ENCODE measurements at regions not wholly inside any gene's neighbourhood (a gene's known extent, or its start where the extent isn't known, plus 50 kb on each side); places are given as distances from the start of the nearest gene placed in this dataset.

DNA sequence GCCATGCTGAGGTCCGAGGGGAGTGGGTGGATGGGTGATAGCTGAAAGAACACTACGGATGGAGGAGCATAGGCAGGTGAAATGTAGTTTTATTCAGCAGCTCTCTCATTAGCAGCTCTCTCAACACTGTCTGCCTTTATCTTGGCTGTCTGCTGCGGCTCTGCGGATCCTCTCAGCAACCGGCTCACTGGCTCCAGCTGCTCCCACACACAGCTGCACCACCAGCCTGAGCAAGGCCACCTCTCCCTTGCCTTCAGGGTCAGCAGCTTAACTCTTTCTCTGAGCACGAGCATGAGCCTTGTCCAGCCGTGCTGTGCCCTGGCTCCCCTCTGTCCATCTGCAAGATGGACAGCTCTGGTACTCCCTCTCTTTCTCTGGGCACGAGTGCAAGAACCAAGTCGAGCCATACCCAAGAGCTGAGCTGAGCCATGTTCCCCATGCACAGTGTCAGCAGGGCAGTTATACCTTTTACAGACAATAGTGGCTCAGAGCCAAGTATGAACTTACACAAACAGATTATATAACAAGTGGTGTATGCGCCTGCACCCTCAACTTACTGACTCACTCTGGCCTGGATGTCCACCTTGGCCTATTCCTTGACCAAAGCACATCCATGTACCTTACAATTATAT is 108.5 kb downstream of the MACIR start:
- intact Hi-C loops (cut with DNase I): no loop called here
- no peaks in the 10 kb centered on the region for H3K36me3 ChIP-seq (ENCODE audit: control insufficient read depth in 2 of 3, insufficient read depth in 3 of 3, low read length in 3 of 3)
- no peak overlapping the region for H3K27ac ChIP-seq (ENCODE audit: low read depth in 2 of 2, low read length in 2 of 2)
- H3K4me3 ChIP-seq (ENCODE audit: low read length in 3 of 3): no peak overlapping the region
- H3K27me3 ChIP-seq (ENCODE audit: control insufficient read depth, insufficient read depth, low read length): no peaks in the 10 kb centered on the region
- FAIRE-seq (no peak), DNase-seq (peak in 2 of 5 donors; percentile 14 to 38)
- no peak overlapping the region for H3K9ac ChIP-seq (ENCODE audit: low read length in 3 of 3)
- H3K4me1 ChIP-seq (ENCODE audit: control insufficient read depth in 2 of 3, insufficient read depth in 2 of 3, low read depth in 1 of 3, low read length in 3 of 3): no peaks in the 10 kb centered on the region
- no peaks in the 10 kb centered on the region for H3K9me3 ChIP-seq (ENCODE audit: control insufficient read depth in 2 of 3, insufficient read depth in 1 of 3, low read length in 3 of 3)
- no peak for TF ChIP-seq CTCF (IDR thresholded peaks at IDR 0.05; ENCODE audit: borderline replicate concordance, extremely low read depth, insufficient read depth)

- no peak for TF ChIP-seq CTCF (IDR thresholded peaks at IDR 0.05; ENCODE audit: borderline replicate concordance, extremely low read depth, insufficient read depth)
- Histone ChIP-seq H3K9me3 (ENCODE audit: control insufficient read depth in 2 of 3, insufficient read depth in 1 of 3, low read length in 3 of 3) (no peaks in the 10 kb centered on the region), H3K27me3 (ENCODE audit: control insufficient read depth, insufficient read depth, low read length) (no peaks in the 10 kb centered on the region), H3K4me3 (ENCODE audit: low read length in 3 of 3) (no peak overlapping the region), H3K36me3 (ENCODE audit: control insufficient read depth in 2 of 3, insufficient read depth in 3 of 3, low read length in 3 of 3) (no peaks in the 10 kb centered on the region), H3K27ac (ENCODE audit: low read depth in 2 of 2, low read length in 2 of 2) (no peak overlapping the region), H3K9ac (ENCODE audit: low read length in 3 of 3) (no peak overlapping the region), H3K4me1 (ENCODE audit: control insufficient read depth in 2 of 3, insufficient read depth in 2 of 3, low read depth in 1 of 3, low read length in 3 of 3) (no peaks in the 10 kb centered on the region)
- FAIRE-seq: no peak
- intact Hi-C loops (cut with DNase I): no loop called here
- DNase-seq: no peak
Measured at GRCh38 chr5:103364074-103364473, 105.5 kb downstream of the MACIR start.

GRCh38 chr5:103362211-103362610 is 103.6 kb downstream of the MACIR start:
- no peak overlapping the region for H3K4me3 ChIP-seq (ENCODE audit: low read length in 3 of 3)
- no peaks in the 10 kb centered on the region for H3K9me3 ChIP-seq (ENCODE audit: control insufficient read depth in 2 of 3, insufficient read depth in 1 of 3, low read length in 3 of 3)
- H3K36me3 ChIP-seq (ENCODE audit: control insufficient read depth in 2 of 3, insufficient read depth in 3 of 3, low read length in 3 of 3): no peaks in the 10 kb centered on the region
- no peak overlapping the region for H3K27ac ChIP-seq (ENCODE audit: low read depth in 2 of 2, low read length in 2 of 2)
- intact Hi-C loops (cut with DNase I): no loop called here
- FAIRE-seq (no peak), DNase-seq (no peak)
- no peaks in the 10 kb centered on the region for H3K4me1 ChIP-seq (ENCODE audit: control insufficient read depth in 2 of 3, insufficient read depth in 2 of 3, low read depth in 1 of 3, low read length in 3 of 3)
- no peaks in the 10 kb centered on the region for H3K27me3 ChIP-seq (ENCODE audit: control insufficient read depth, insufficient read depth, low read length)
- TF ChIP-seq CTCF (IDR thresholded peaks at IDR 0.05; ENCODE audit: borderline replicate concordance, extremely low read depth, insufficient read depth): no peak
- H3K9ac ChIP-seq (ENCODE audit: low read length in 3 of 3): no peak overlapping the region

DNA sequence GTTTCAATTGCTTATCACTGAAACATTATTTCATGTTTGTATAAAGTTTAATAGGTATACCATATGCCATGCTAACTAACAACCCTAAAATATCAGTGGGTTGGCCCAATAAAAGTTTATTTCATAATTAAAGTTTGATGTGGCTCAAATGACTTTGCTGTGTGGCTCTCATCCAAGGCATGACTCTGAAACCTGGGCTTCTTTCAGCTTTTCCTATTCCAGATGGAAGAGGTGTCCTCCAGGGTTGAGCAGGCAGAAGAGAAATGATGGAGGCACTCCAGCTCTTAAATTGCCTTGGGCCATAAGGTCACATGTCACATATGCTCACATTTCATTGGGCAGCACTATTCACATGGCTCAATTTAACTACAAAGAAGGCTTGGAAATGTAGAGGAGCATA is 101.9 kb downstream of the MACIR start:
- no peak for FAIRE-seq
- H3K4me1 ChIP-seq (ENCODE audit: control insufficient read depth in 2 of 3, insufficient read depth in 2 of 3, low read depth in 1 of 3, low read length in 3 of 3): peaks cover 0 to 3% (median 0%) of the 10 kb centered on the region in 3 donors
- TF ChIP-seq CTCF (IDR thresholded peaks at IDR 0.05; ENCODE audit: borderline replicate concordance, extremely low read depth, insufficient read depth): no peak
- no peaks in the 10 kb centered on the region for H3K27me3 ChIP-seq (ENCODE audit: control insufficient read depth, insufficient read depth, low read length)
- intact Hi-C loops (cut with DNase I): no loop called here
- H3K27ac ChIP-seq (ENCODE audit: low read depth in 2 of 2, low read length in 2 of 2): no peak overlapping the region
- no peak overlapping the region for H3K4me3 ChIP-seq (ENCODE audit: low read length in 3 of 3)
- no peak overlapping the region for H3K9ac ChIP-seq (ENCODE audit: low read length in 3 of 3)
- DNase-seq: no peak
- H3K36me3 ChIP-seq (ENCODE audit: control insufficient read depth in 2 of 3, insufficient read depth in 3 of 3, low read length in 3 of 3): no peaks in the 10 kb centered on the region
- no peaks in the 10 kb centered on the region for H3K9me3 ChIP-seq (ENCODE audit: control insufficient read depth in 2 of 3, insufficient read depth in 1 of 3, low read length in 3 of 3)
